ENCODE measurements at regions not wholly inside any gene's neighbourhood (a gene's known extent, or its start where the extent isn't known, plus 50 kb on each side); places are given as distances from the start of the nearest gene placed in this dataset.

GRCh38 chr10:10734356-10735064 lies 283.2 kb upstream of the CELF2 start:
- H3K79me1 ChIP-seq (ENCODE audit: low read length) = no peaks in the 10 kb centered on the region
- H3K4ac ChIP-seq (ENCODE audit: low read depth, low read length) = no peak overlapping the region
- no peaks in the 10 kb centered on the region for H3K9me3 ChIP-seq (ENCODE audit: insufficient read depth, low read depth, low read length)
- H3K14ac ChIP-seq (ENCODE audit: low read length) = no peak overlapping the region
- no peak overlapping the region for H2AK5ac ChIP-seq (ENCODE audit: low read length)
- H3K4me2 ChIP-seq (ENCODE audit: low read length) = no peak overlapping the region
- no peak overlapping the region for H4K8ac ChIP-seq (ENCODE audit: low read depth, low read length)
- no peak overlapping the region for H3K4me3 ChIP-seq (ENCODE audit: low read depth, low read length)
- no peak overlapping the region for H2AFZ ChIP-seq (ENCODE audit: insufficient read depth, low read length, poor library complexity)
- H3K23ac ChIP-seq (ENCODE audit: low read length) = no peak overlapping the region
- no peak overlapping the region for H3K9ac ChIP-seq (ENCODE audit: low read length)
- no peaks in the 10 kb centered on the region for H3K4me1 ChIP-seq (ENCODE audit: control insufficient read depth in 1 of 2, insufficient read depth in 2 of 2, low read length in 2 of 2)
- no peak overlapping the region for H4K12ac ChIP-seq (ENCODE audit: low read depth, low read length)
- no peak for DNase-seq
- H3K18ac ChIP-seq (ENCODE audit: low read length) = no peak overlapping the region
- no peaks in the 10 kb centered on the region for H3K36me3 ChIP-seq (ENCODE audit: control insufficient read depth in 1 of 2, insufficient read depth in 2 of 2, low read length in 2 of 2)
- H2BK12ac ChIP-seq (ENCODE audit: low read length) = no peak overlapping the region
- no peak overlapping the region for H4K91ac ChIP-seq (ENCODE audit: low read depth, low read length)
- H3K27me3 ChIP-seq (ENCODE audit: insufficient read depth, low read length) = no peaks in the 10 kb centered on the region
- no peak overlapping the region for H2BK5ac ChIP-seq (ENCODE audit: low read depth, low read length, poor library complexity)
- no peak overlapping the region for H2BK120ac ChIP-seq (ENCODE audit: insufficient read depth, low read length, poor library complexity)
- no CpG with 5 or more reads among the region's 5 CpGs for WGBS (ENCODE audit: extremely low coverage, insufficient coverage, insufficient read length)
- no peaks in the 10 kb centered on the region for H3K79me2 ChIP-seq (ENCODE audit: control insufficient read depth, insufficient read depth, low read length, poor library complexity)
- H3K27ac ChIP-seq (ENCODE audit: low read depth, low read length) = no peak overlapping the region

DNA sequence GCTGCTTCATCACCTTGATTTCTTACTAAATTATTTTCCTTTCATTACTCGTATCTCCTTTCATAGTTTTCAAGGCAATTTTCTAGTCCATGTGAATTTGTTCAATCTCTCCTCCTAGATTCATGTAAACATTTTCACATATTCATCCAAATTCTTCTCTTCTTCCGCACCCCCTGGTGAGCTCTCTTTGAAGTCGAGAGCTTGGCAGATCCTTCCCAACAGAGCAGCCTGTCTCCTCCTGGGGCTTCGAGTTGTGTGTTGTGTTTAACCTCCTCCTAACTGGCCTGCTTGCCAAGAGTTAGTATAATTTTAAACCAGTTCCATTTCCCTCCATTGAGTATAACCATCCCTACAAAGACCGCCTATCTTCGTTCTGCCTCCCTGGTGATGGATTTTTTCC lies 272.4 kb upstream of the CELF2 start:
- no peaks in the 10 kb centered on the region for H3K27me3 ChIP-seq (ENCODE audit: insufficient read depth, low read length)
- no peak overlapping the region for H3K18ac ChIP-seq (ENCODE audit: low read length)
- no peak overlapping the region for H2AFZ ChIP-seq (ENCODE audit: insufficient read depth, low read length, poor library complexity)
- no peak overlapping the region for H3K14ac ChIP-seq (ENCODE audit: low read length)
- no peak overlapping the region for H3K4me3 ChIP-seq (ENCODE audit: low read depth, low read length)
- H4K12ac ChIP-seq (ENCODE audit: low read depth, low read length) = no peak overlapping the region
- no peaks in the 10 kb centered on the region for H3K9me3 ChIP-seq (ENCODE audit: insufficient read depth, low read depth, low read length)
- no peak overlapping the region for H4K91ac ChIP-seq (ENCODE audit: low read depth, low read length)
- no peaks in the 10 kb centered on the region for H3K4me1 ChIP-seq (ENCODE audit: control insufficient read depth in 1 of 2, insufficient read depth in 2 of 2, low read length in 2 of 2)
- H2BK120ac ChIP-seq (ENCODE audit: insufficient read depth, low read length, poor library complexity) = no peak overlapping the region
- H3K27ac ChIP-seq (ENCODE audit: low read depth, low read length) = no peak overlapping the region
- H3K9ac ChIP-seq (ENCODE audit: low read length) = no peak overlapping the region
- no peak overlapping the region for H3K4ac ChIP-seq (ENCODE audit: low read depth, low read length)
- no peak overlapping the region for H2BK5ac ChIP-seq (ENCODE audit: low read depth, low read length, poor library complexity)
- no peaks in the 10 kb centered on the region for H3K79me2 ChIP-seq (ENCODE audit: control insufficient read depth, insufficient read depth, low read length, poor library complexity)
- no peak overlapping the region for H4K8ac ChIP-seq (ENCODE audit: low read depth, low read length)
- H2BK12ac ChIP-seq (ENCODE audit: low read length) = no peak overlapping the region
- no peak for DNase-seq
- H2AK5ac ChIP-seq (ENCODE audit: low read length) = no peak overlapping the region
- no peak overlapping the region for H3K23ac ChIP-seq (ENCODE audit: low read length)
- H3K79me1 ChIP-seq (ENCODE audit: low read length) = no peaks in the 10 kb centered on the region
- H3K36me3 ChIP-seq (ENCODE audit: control insufficient read depth in 1 of 2, insufficient read depth in 2 of 2, low read length in 2 of 2) = no peaks in the 10 kb centered on the region
- no peak overlapping the region for H3K4me2 ChIP-seq (ENCODE audit: low read length)
- no CpG with 5 or more reads among the region's 6 CpGs for WGBS (ENCODE audit: extremely low coverage, insufficient coverage, insufficient read length)

DNA sequence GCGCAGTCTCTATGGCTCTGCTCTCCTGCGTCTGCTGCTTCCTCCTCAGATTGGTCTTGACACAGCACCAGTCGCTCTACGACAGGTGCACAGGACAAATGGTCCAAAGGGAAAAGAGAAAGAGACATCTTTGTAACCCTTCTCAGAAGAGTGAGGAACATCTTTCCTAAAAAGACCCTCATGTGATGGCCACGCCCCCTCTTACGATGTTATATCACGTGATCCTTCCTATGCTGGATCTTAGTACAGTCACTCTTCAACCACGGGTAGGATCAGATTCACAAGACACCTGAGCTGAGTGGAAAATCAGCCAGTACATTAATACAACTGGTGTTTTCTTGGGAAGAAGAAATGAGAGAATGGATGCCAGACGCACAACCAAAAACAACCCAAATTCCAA lies 262.2 kb upstream of the CELF2 start:
- Histone ChIP-seq H3K4me2 (ENCODE audit: low read length) (no peak overlapping the region), H2BK5ac (ENCODE audit: low read depth, low read length, poor library complexity) (no peak overlapping the region), H4K8ac (ENCODE audit: low read depth, low read length) (no peak overlapping the region), H2AK5ac (ENCODE audit: low read length) (no peak overlapping the region), H3K18ac (ENCODE audit: low read length) (no peak overlapping the region), H4K12ac (ENCODE audit: low read depth, low read length) (no peak overlapping the region), H3K14ac (ENCODE audit: low read length) (no peak overlapping the region), H3K4me3 (ENCODE audit: low read depth, low read length) (no peak overlapping the region), H3K9me3 (ENCODE audit: insufficient read depth, low read depth, low read length) (no peaks in the 10 kb centered on the region), H2AFZ (ENCODE audit: insufficient read depth, low read length, poor library complexity) (no peak overlapping the region), H3K4ac (ENCODE audit: low read depth, low read length) (no peak overlapping the region), H2BK12ac (ENCODE audit: low read length) (no peak overlapping the region), H3K27me3 (ENCODE audit: insufficient read depth, low read length) (no peaks in the 10 kb centered on the region), H3K23ac (ENCODE audit: low read length) (no peak overlapping the region), H3K9ac (ENCODE audit: low read length) (no peak overlapping the region), H4K91ac (ENCODE audit: low read depth, low read length) (no peak overlapping the region), H3K36me3 (ENCODE audit: control insufficient read depth in 1 of 2, insufficient read depth in 2 of 2, low read length in 2 of 2) (no peaks in the 10 kb centered on the region), H3K27ac (ENCODE audit: low read depth, low read length) (no peak overlapping the region), H3K4me1 (ENCODE audit: control insufficient read depth in 1 of 2, insufficient read depth in 2 of 2, low read length in 2 of 2) (no peaks in the 10 kb centered on the region), H3K79me2 (ENCODE audit: control insufficient read depth, insufficient read depth, low read length, poor library complexity) (no peaks in the 10 kb centered on the region), H2BK120ac (ENCODE audit: insufficient read depth, low read length, poor library complexity) (no peak overlapping the region), H3K79me1 (ENCODE audit: low read length) (no peaks in the 10 kb centered on the region)
- no peak for DNase-seq
- no CpG with 5 or more reads among the region's 9 CpGs for WGBS (ENCODE audit: extremely low coverage, insufficient coverage, insufficient read length)

DNA sequence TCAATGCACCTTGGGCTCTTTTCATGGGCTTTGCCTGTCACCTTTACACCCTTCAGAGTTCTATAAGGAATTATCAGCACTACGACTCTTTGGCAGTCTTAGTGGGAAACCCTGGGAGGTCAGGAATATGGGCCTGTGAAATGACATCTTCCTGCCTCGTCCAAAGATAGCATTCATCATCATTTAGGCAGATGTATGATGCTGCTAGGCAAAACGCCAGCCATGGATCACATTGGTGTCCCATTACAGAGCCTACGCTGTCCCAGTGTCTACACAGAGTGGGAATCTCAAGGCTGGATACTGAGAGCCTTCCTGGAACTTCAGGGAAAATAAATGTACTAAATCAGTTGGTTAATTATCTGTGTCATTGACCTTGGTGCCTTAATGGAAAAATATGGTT lies 259.4 kb upstream of the CELF2 start:
- no peak overlapping the region for H4K12ac ChIP-seq (ENCODE audit: low read depth, low read length)

More for the DNA sequence above, 259.4 kb upstream of the CELF2 start:
- Histone ChIP-seq H3K4me1 (ENCODE audit: control insufficient read depth in 1 of 2, insufficient read depth in 2 of 2, low read length in 2 of 2) (no peaks in the 10 kb centered on the region), H2AK5ac (ENCODE audit: low read length) (no peak overlapping the region), H2AFZ (ENCODE audit: insufficient read depth, low read length, poor library complexity) (no peak overlapping the region), H4K91ac (ENCODE audit: low read depth, low read length) (no peak overlapping the region), H3K9me3 (ENCODE audit: insufficient read depth, low read depth, low read length) (no peaks in the 10 kb centered on the region), H3K23ac (ENCODE audit: low read length) (no peak overlapping the region), H3K9ac (ENCODE audit: low read length) (no peak overlapping the region), H3K18ac (ENCODE audit: low read length) (no peak overlapping the region), H3K14ac (ENCODE audit: low read length) (no peak overlapping the region), H3K79me2 (ENCODE audit: control insufficient read depth, insufficient read depth, low read length, poor library complexity) (no peaks in the 10 kb centered on the region), H3K4me3 (ENCODE audit: low read depth, low read length) (no peak overlapping the region), H3K27me3 (ENCODE audit: insufficient read depth, low read length) (no peaks in the 10 kb centered on the region), H2BK5ac (ENCODE audit: low read depth, low read length, poor library complexity) (no peak overlapping the region), H3K4ac (ENCODE audit: low read depth, low read length) (no peak overlapping the region), H3K79me1 (ENCODE audit: low read length) (no peaks in the 10 kb centered on the region), H2BK120ac (ENCODE audit: insufficient read depth, low read length, poor library complexity) (no peak overlapping the region), H3K27ac (ENCODE audit: low read depth, low read length) (no peak overlapping the region), H3K4me2 (ENCODE audit: low read length) (no peak overlapping the region), H4K8ac (ENCODE audit: low read depth, low read length) (no peak overlapping the region), H2BK12ac (ENCODE audit: low read length) (no peak overlapping the region), H3K36me3 (ENCODE audit: control insufficient read depth in 1 of 2, insufficient read depth in 2 of 2, low read length in 2 of 2) (no peaks in the 10 kb centered on the region)
- no CpG with 5 or more reads among the region's 4 CpGs for WGBS (ENCODE audit: extremely low coverage, insufficient coverage, insufficient read length)
- DNase-seq = no peak
